Endothelial cell of umbilical vein (primary cell): ENCODE measurements at regions not wholly inside any gene's neighbourhood (a gene's known extent, or its start where the extent isn't known, plus 50 kb on each side); places are given as distances from the start of the nearest gene placed in this dataset.

ENCODE experiments used
- CTCF ChIP-seq, 2 donors: IDR thresholded peaks; 1 replicate in 1 of 2; 2 replicates in 1 of 2; pipeline ENCODE4 v1.5.1; 2011; ENCODE audit warnings: low read length in 2 of 2, mild to moderate bottlenecking in 2 of 2, moderate library complexity in 2 of 2, control low read depth in 1 of 2, inconsistent platforms in 1 of 2, low read depth in 1 of 2; ENCODE audit not compliant: insufficient read depth in 1 of 2; ENCODE audit errors: extremely low read depth in 1 of 2
- EZH2 ChIP-seq: IDR thresholded peaks from 2 replicates; pipeline ENCODE4 v1.6.1; 2012; ENCODE audit warnings: borderline replicate concordance, low read depth, mild to moderate bottlenecking, moderate library complexity, low read length, inconsistent platforms; ENCODE audit not compliant: severe bottlenecking
- FOS ChIP-seq: IDR thresholded peaks from 2 replicates; pipeline ENCODE4 v1.6.1; 2011; ENCODE audit warnings: mild to moderate bottlenecking, low read length, moderate library complexity, borderline replicate concordance; ENCODE audit not compliant: insufficient read depth
- GATA2 ChIP-seq: IDR thresholded peaks from 2 replicates; pipeline ENCODE4 v1.7.0; 2011; ENCODE audit warnings: low read depth, mild to moderate bottlenecking, moderate library complexity, mixed read lengths, low read length; ENCODE audit not compliant: insufficient read length, insufficient read depth
- JUN ChIP-seq: IDR thresholded peaks from 2 replicates; pipeline ENCODE4 v1.6.1; 2011; ENCODE audit warnings: borderline replicate concordance, low read depth; ENCODE audit not compliant: insufficient read length, insufficient read depth
- MAX ChIP-seq: IDR thresholded peaks from 2 replicates; pipeline ENCODE4 v1.6.1; 2011; ENCODE audit not compliant: insufficient read depth, insufficient read length
- MYC ChIP-seq: IDR thresholded peaks from one replicate; pipeline ENCODE4 v1.6.1; 2011; ENCODE audit warnings: mild to moderate bottlenecking, low read depth, low read length
- POLR2A ChIP-seq: IDR thresholded peaks from 2 replicates; pipeline ENCODE4 v1.6.1; 2012; ENCODE audit warnings: low read depth, mild to moderate bottlenecking, control low read depth, low read length
- POLR2AphosphoS5 ChIP-seq: IDR thresholded peaks from 2 replicates; pipeline ENCODE4 v1.6.1; 2012; ENCODE audit warnings: low read depth, mild to moderate bottlenecking, control low read depth, low read length, moderate library complexity; ENCODE audit not compliant: insufficient read depth

- TF ChIP-seq EZH2 (no peak), POLR2A (no peak), CTCF (IDR thresholded peaks at IDR 0.05; ENCODE audit: extremely low read depth in 1 of 2, insufficient read depth in 1 of 2, low read depth in 1 of 2, low read length in 2 of 2) (no peak), POLR2AphosphoS5 (no peak), MYC (no peak), MAX (no peak), JUN (no peak), GATA2 (no peak), FOS (no peak)
Measured at GRCh38 chr18:44539926-44540325, 140.8 kb upstream of the SETBP1 start.
